Chondrocyte (in vitro differentiated cells): ENCODE measurements at regions not wholly inside any gene's neighbourhood (a gene's known extent, or its start where the extent isn't known, plus 50 kb on each side); places are given as distances from the start of the nearest gene placed in this dataset.

Experiments used
- DNase-seq: peaks from one replicate; pipeline ENCODE4 v3.0.0; 2021; ENCODE audit warnings: mixed read lengths, low spot score
- H3K27ac Mint-ChIP-seq: one replicate; pipeline ENCODE4 v1.8.0; 2021; ENCODE audit warnings: mild to moderate bottlenecking, moderate library complexity, mixed read lengths; ENCODE audit not compliant: unreplicated experiment
- H3K27me3 Mint-ChIP-seq: 2 replicates; pipeline ENCODE4 v1.8.0; 2021; ENCODE audit warnings: low read depth, mixed read lengths
- H3K36me3 Mint-ChIP-seq: 2 replicates; pipeline ENCODE4 v1.8.0; 2021; ENCODE audit warnings: low read depth, mixed read lengths
- H3K4me1 Mint-ChIP-seq: 2 replicates; pipeline ENCODE4 v1.8.0; 2021; ENCODE audit warnings: low read depth, mild to moderate bottlenecking, mixed read lengths
- H3K4me3 Mint-ChIP-seq: one replicate; pipeline ENCODE4 v1.8.0; 2021; ENCODE audit warnings: mild to moderate bottlenecking, moderate library complexity, mixed read lengths; ENCODE audit not compliant: unreplicated experiment
- H3K9me3 Mint-ChIP-seq: 2 replicates; pipeline ENCODE4 v1.8.0; 2021; ENCODE audit warnings: low read depth, mixed read lengths
- TF ChIP-seq, protein P1 (sequence below): fragments of 200-600 bp; sonication (generic); IDR thresholded peaks from 2 replicates; pipeline ENCODE4 v1.5.0; 2021; ENCODE audit warnings: antibody characterized with exemption, mild to moderate bottlenecking, moderate library complexity

DNA sequence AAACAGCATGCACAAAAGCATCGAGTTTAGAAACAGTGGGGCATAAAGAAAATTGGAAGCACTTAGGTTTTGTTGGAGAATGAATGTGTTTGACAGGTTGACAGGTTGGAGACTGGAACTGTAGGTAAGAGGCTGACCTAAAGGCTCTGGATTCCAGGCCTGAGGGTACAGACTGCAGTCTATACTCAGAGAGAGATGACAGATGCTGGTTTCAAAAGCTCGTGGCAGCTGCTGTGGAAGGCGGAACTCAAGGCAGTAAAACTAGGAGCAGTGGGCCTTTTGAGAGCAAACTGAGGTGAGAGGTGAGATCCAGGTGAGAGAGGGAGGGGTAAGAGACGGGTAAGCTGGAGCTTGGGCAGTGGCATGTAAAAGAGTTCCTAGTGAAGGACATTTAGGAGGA, 415.2 kb downstream of the TRIML1 start:
- Mint-ChIP-seq H3K27me3 (no peaks in the 10 kb centered on the region), H3K9me3 (no peaks in the 10 kb centered on the region), H3K36me3 (no peaks in the 10 kb centered on the region), H3K27ac (no peak overlapping the region), H3K4me3 (no peak overlapping the region), H3K4me1 (peaks cover 16% of the 10 kb centered on the region)
- no peak for DNase-seq
- TF ChIP-seq, protein P1, sequence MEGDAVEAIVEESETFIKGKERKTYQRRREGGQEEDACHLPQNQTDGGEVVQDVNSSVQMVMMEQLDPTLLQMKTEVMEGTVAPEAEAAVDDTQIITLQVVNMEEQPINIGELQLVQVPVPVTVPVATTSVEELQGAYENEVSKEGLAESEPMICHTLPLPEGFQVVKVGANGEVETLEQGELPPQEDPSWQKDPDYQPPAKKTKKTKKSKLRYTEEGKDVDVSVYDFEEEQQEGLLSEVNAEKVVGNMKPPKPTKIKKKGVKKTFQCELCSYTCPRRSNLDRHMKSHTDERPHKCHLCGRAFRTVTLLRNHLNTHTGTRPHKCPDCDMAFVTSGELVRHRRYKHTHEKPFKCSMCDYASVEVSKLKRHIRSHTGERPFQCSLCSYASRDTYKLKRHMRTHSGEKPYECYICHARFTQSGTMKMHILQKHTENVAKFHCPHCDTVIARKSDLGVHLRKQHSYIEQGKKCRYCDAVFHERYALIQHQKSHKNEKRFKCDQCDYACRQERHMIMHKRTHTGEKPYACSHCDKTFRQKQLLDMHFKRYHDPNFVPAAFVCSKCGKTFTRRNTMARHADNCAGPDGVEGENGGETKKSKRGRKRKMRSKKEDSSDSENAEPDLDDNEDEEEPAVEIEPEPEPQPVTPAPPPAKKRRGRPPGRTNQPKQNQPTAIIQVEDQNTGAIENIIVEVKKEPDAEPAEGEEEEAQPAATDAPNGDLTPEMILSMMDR = no peak

GRCh38 chr4:188573104-188573503, 433.9 kb downstream of the TRIML1 start:
- TF ChIP-seq, protein P1 = no peak
- no peaks in the 10 kb centered on the region for H3K27me3 Mint-ChIP-seq
- DNase-seq = no peak
- no peak overlapping the region for H3K4me3 Mint-ChIP-seq
- no peaks in the 10 kb centered on the region for H3K9me3 Mint-ChIP-seq
- H3K4me1 Mint-ChIP-seq = no peaks in the 10 kb centered on the region
- H3K27ac Mint-ChIP-seq = no peak overlapping the region
- no peaks in the 10 kb centered on the region for H3K36me3 Mint-ChIP-seq

DNA sequence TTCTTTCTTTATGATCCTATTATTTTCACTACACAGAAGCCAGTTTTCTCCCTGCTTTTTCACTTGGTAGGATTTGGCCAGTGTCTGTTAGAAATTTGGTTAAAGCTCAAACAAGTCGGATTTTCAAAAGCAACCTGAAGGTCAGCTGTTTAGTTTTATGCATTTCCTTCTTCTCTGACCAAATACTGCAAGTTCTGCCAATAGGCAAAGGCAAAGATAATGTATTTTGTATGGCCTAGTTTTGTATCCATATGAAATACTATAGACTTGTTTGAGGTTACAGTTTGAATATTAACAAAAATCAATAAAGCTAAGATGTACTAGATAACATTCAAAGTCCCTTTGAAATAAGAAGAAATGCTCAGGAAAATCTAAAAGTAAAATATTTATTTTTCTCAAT, 439.4 kb downstream of the TRIML1 start:
- DNase-seq = no peak
- Mint-ChIP-seq H3K9me3 (no peaks in the 10 kb centered on the region), H3K27ac (no peak overlapping the region), H3K4me1 (no peaks in the 10 kb centered on the region), H3K4me3 (no peak overlapping the region), H3K27me3 (no peaks in the 10 kb centered on the region), H3K36me3 (peaks cover 1% of the 10 kb centered on the region)
- TF ChIP-seq, protein P1 = no peak

DNA sequence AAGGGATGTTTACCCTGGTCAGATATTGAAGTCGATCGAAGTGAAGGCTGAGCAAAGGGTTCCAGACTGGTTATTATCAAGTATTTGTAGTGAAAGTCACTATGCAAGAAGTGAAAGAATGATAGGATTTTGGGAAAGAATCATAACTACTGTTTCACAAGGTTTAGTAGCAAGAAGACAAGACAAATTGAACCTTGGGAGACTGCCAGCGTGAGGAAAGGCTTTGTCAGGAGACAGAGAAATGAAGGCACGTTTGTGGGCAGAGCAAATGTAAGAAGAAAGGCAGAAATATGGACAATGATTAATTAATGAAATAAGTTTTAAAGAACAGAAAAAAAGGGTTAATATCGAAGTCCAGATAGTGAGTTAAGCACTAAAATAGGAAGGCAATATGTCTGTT, 456.8 kb downstream of the TRIML1 start:
- no peaks in the 10 kb centered on the region for H3K27me3 Mint-ChIP-seq
- TF ChIP-seq, protein P1 = no peak
- no peaks in the 10 kb centered on the region for H3K4me1 Mint-ChIP-seq
- H3K36me3 Mint-ChIP-seq = no peaks in the 10 kb centered on the region
- H3K4me3 Mint-ChIP-seq = no peak overlapping the region
- DNase-seq = no peak
- H3K9me3 Mint-ChIP-seq = peaks cover 9% of the 10 kb centered on the region
- H3K27ac Mint-ChIP-seq = no peak overlapping the region

- DNase-seq = no peak
- H3K27ac Mint-ChIP-seq = no peak overlapping the region
- TF ChIP-seq, protein P1 = no peak
- no peaks in the 10 kb centered on the region for H3K36me3 Mint-ChIP-seq
- H3K27me3 Mint-ChIP-seq = no peaks in the 10 kb centered on the region
- H3K4me3 Mint-ChIP-seq = no peak overlapping the region
- H3K9me3 Mint-ChIP-seq = peaks cover 17% of the 10 kb centered on the region
- H3K4me1 Mint-ChIP-seq = no peaks in the 10 kb centered on the region
These were observed 464.4 kb downstream of the TRIML1 start for GRCh38 chr4:188603646-188604045.
